ENCODE measurements at regions not wholly inside any gene's neighbourhood (a gene's known extent, or its start where the extent isn't known, plus 50 kb on each side); places are given as distances from the start of the nearest gene placed in this dataset.
A peak's percentile ranks its signal among the peaks of the same experiment; 100 is the strongest.

DNA sequence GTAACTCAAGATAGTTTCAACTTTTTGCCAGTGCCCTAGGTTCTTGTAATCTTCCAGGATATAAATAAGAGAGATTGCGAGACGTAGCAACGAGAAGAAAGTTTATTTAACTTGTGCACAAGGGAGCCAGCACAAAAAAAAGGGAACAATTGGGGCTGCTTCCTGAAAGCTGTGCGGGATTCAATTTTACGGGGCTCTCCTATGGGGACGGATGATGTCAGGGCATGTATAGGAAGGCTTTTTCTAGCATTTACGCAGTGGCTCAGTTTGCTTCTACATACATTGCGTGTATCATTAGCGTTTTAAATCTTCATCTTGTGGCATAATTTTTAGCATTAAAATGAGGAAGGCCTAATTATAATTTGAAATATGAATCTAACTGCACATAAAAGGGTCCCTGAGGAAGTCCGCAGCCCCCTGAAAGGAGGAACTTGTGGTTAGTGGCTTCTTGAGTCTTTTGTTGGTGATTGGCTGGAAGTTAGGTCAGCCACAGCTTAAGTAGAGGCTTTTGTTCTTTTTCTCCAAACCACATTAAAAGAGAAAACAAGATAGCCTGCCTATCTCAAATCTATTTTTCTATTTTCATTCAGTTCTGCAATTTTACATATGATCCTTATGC lies 668.2 kb upstream of the NDST4 start:
- DNase-seq (ENCODE audit: low read depth), result no peak

GRCh38 chr4:115780835-115781234 lies 667.4 kb upstream of the NDST4 start:
- DNase-seq (ENCODE audit: low read depth), result no peak

DNA sequence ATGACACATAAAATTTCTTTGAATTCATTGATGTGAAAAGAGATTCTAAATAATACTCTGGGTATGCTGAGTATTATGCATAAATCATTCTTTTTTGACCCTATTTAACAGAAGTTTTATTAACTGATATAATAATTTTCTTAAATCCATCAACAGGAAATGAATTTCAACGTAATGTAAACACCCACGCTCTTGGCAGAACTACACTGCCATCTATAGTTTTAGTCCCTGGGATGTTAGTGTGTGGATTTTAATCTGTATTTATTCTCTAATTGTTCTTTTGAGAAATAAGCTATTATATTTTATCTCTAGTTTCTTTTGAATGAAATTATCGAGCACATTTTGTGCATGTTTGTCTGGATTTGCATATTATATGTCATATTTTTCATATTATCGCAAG lies 666.8 kb upstream of the NDST4 start:
- DNase-seq (ENCODE audit: low read depth), result no peak

GRCh38 chr4:115770046-115770543 lies 656.7 kb upstream of the NDST4 start:
- DNase-seq (ENCODE audit: low read depth), result no peak

- DNase-seq (ENCODE audit: low read depth), result no peak
Measured at GRCh38 chr4:115769396-115769795, 656.0 kb upstream of the NDST4 start.

DNA sequence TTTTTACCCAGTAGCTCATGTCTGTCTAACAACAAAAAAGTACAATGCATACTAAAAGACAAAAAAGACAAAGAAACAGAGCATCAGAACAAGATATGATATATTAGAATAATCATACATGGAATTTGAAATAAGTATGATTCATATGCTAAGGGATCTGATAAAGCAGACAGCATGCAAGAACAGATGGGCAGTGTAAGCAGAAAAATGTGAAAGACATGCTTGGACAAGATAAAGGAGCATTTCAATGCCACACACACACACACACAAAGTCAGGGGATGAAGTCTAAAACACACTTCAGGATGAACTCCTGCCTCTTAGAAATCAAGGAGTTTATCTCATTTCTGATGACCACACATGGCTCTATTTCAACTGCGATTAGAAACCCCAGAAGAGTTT lies 649.6 kb upstream of the NDST4 start:
- DNase-seq (ENCODE audit: low read depth), result no peak

DNA sequence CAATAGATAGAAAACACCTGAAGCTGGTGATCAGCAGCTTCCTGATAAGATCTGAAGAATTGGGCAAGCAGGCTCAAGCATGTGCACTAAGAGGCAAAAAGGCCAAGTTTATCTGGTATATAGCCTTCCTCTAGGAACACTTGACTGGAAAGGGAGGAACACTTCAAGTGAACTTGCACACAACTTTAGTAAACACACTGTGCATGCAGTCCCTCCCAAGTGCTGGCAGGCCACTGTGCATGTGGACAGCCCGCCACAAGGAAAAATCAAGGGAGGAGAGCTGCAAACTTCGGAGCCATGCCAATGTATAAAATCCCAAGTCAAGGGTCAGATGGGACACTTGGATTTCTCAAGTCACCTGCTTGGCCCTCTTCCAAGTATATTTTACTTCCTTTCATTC lies 645.8 kb upstream of the NDST4 start:
- no peak for DNase-seq (ENCODE audit: low read depth)

DNA sequence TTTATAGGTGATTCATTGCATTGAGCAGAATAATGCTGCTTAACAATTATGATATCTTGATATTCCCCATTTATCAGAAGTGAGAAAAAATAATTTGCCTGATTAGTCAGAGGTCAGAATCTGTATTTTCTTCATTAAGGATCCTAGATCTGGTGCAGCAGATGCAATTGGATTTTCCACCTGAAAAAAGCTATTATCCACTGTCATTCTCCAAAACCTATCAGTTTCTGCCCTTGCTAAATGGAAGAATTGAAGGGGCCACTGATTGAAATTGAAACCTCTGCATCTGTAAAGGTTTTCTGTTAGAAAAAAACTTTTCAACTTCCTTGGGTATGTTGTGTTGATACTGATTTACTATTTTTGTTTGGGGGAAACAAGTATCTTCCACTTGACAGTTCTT lies 636.0 kb upstream of the NDST4 start:
- no peak for DNase-seq (ENCODE audit: low read depth)

- no peak for DNase-seq (ENCODE audit: low read depth)
Measured at GRCh38 chr4:115740806-115741205, 627.4 kb upstream of the NDST4 start.

DNA sequence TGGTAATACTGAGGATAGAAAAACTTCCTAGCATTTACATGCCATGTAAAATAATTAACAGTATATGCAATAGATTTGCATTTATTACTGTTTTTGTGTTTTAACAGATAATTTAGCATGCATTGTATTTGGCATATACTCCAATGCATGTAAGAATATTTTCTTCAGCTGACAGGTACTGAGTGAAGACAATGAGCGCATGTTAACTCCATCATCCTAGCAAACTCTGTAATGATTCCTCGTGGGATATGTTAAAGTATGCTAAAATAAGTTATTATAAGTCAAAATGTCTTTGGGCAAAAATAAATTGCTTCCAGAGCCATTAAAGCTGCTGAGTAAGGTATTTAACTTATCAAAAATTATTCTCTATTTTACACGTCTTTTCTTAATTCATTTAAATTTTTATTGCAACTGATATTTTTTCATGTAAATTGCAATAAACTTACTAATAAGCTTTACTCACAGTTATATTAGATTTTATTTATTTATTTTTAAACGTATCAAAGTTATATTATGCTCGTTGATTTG lies 616.4 kb upstream of the NDST4 start:
- DNase-seq (ENCODE audit: low read depth), result no peak

- DNase-seq (ENCODE audit: low read depth), result no peak
Measured at GRCh38 chr4:115723621-115724020, 610.2 kb upstream of the NDST4 start.

GRCh38 chr4:115720611-115721010 lies 607.2 kb upstream of the NDST4 start:
- peak; percentile 1 for DNase-seq (ENCODE audit: low read depth)

DNA sequence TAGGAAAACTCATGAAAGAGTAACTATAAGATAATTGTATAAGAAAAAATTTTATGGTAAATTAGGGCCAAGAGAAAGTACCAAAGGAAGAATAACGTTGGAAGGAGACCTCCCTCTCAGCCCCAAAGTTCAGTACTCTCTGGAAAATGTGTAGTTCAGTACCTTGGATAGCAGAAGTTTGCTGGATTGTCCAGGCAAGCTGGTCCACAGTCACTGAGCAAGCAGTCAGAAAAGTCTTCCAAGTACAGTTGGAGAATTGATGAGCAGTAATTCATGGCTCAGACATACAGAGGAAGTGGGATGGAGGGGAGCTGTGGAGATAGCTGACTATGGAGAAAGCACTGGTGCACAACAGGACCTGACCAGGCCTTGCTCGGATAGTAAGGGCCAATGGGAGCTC lies 598.2 kb upstream of the NDST4 start:
- DNase-seq (ENCODE audit: low read depth), result no peak

DNA sequence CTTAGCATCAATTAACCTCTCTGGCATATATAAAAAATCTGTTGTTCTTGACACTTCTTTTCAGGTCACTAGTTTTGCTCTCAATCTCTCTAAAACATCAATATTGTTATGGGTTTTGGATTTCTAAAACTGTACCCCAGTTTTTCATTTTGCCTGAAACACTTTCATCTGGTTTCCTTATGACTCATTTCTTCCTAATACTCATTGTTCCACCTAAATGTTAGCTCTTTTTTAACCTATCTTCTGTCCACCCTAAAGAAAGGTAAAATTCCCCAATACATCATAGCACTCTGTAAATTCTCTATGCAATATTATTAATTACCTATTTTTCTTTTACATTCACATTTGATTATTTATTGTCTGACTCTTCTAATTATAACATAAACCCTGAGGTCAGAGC lies 575.5 kb upstream of the NDST4 start:
- DNase-seq (ENCODE audit: low read depth), result no peak

DNA sequence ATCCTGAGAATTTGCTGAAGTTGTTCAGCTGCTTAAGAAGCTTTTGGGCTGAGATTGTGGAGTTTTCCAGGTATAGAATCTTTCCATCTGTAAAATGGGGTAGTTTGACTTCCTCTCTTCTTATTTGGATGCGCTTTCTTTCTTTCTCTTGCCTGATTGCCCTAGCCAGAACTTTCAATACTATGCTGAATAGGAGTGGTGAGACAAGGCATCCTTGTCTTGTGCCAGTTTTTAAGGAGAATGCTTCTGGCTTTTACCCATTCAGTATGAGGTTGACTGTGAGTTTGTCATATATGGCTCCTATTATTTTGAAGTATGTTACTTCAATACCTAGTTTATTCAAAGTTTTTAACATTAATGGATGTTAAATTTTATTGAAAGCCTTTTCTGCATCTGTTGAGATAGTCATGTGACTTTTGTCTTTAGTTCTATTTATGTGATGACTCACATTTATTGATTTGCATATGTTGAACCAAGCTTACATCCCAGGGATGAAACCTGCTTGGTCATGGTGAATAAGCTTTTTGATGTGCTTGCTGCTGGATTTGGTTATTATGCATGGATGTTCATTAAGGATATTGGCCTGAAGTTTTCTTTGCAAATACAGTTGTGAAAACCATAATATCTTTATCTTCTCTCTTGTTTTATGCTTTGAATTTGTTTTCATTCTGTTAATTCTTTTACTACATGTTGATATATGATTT lies 573.8 kb upstream of the NDST4 start:
- DNase-seq (ENCODE audit: low read depth), result no peak

GRCh38 chr4:115678425-115678941 lies 565.1 kb upstream of the NDST4 start:
- DNase-seq (ENCODE audit: low read depth), result peak; percentile 28

GRCh38 chr4:115675719-115676118 lies 562.3 kb upstream of the NDST4 start:
- DNase-seq (ENCODE audit: low read depth), result no peak

DNA sequence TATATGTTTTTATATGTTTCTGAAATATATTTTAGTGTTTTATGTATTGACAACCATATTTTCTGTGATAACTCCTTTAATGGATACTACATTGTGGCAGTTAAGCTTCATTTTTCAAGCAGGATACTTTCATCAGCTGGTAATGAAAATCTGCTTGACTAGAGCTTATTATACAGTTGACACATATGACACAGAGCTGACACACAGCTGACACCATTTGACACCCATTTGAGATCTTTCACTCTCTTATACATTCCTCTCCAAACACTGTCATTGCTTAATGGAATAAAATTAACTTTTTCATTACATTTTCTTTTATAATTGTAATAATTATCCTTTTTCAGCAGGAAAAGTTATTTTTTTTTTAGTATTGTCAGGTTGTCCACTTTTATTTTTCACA lies 561.1 kb upstream of the NDST4 start:
- no peak for DNase-seq (ENCODE audit: low read depth)

DNA sequence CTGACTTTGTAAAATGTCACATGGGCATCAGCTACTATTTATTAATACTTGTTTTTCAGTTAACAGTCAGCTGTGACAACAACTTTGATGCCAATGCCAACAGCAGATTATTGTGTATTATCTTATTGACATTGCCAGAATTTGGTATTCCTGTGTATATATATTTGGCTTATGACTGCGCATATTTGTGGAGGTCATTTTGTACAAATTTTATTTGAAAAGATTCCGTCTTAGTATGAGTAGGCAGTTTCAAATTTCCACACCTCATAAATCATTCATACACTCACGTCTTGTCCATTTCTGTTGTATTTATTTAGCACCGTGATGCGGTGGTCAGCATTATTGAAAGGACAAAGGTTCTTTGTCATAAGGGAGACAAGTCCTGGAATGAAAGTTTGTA lies 558.2 kb upstream of the NDST4 start:
- no peak for DNase-seq (ENCODE audit: low read depth)

DNA sequence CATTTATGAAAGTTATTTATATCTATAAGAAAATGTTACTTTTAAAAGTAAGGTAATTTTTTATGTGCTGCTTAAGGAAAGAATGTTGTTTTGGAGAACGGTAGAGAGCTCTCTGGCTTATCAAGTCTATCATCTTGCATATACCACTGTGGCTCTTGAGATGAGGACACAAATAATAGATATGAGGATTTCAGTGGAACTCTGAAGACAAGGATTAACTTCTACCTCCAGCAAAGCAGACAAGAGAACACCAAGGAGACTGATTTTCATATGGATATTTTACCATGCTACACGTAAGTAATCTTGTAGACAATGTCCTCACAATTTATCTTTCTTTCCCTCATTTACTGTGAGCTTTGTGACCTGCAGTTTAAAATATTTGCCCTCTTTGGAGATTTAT lies 557.5 kb upstream of the NDST4 start:
- DNase-seq (ENCODE audit: low read depth), result no peak

DNA sequence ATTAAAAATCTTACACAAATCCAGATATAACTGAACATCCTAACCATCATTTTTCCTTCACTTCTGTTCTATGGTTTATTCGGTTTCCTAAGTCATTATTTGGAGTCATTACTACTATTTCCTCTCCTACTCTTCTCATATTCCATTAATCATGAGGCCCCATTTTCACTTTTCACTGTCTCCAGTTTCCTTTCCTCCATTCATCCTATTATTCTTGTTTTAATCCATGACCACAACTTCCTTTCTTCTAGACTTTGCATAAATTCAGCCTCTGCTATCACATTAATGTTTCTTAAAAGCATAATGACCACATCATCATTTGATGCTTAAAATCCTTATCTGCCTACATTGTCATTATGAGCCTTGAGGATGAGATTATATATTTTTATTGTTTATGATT lies 555.0 kb upstream of the NDST4 start:
- no peak for DNase-seq (ENCODE audit: low read depth)

DNA sequence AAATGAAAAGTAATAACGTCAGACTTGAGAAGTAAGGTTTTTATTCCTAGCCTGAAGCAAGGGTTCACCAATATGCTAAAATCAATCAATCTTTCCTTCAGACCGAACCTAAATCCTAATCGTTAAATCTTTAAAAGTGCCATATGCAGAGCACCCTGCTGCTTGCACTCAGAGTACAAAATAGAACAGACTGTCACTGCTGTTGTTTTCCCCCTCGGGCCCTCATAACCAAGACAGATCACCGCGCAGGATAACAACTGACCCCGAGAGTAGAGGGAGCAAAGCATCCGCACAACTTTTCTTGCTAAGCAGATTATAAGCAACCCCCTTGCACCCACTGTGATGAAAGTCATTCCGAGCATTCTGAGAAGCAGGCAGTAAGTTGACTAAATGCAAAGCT lies 550.9 kb upstream of the NDST4 start:
- no peak for DNase-seq (ENCODE audit: low read depth)

- no peak for DNase-seq (ENCODE audit: low read depth)
Measured at GRCh38 chr4:115660465-115660864, 547.0 kb upstream of the NDST4 start.
